Activated naive CD4-positive, alpha-beta T cell treated with anti-CD3 and anti-CD28 coated beads, Interleukin-2, amount 10 ng/mL, durations not matched to agents 7 days and 5 days (primary cell): ENCODE measurements at regions not wholly inside any gene's neighbourhood (a gene's known extent, or its start where the extent isn't known, plus 50 kb on each side); places are given as distances from the start of the nearest gene placed in this dataset.

Source experiments
- CTCF ChIA-PET: fragments of 350-600 bp; sonication (Branson Sonifier 250); formaldehyde crosslinking; loops from one replicate; lab custom pipeline; 2021; ENCODE audit warnings: antibody characterized with exemption; lab: Charles Lee
- DNase-seq: peaks from one replicate; pipeline ENCODE4 v3.0.0-alpha.2; 2020
- H3K27ac Mint-ChIP-seq: one replicate; pipeline ENCODE4 v1.8.0; 2021; ENCODE audit warnings: mild to moderate bottlenecking, moderate library complexity, mixed read lengths
- H3K27me3 Mint-ChIP-seq: one replicate; pipeline ENCODE4 v1.8.0; 2021; ENCODE audit warnings: mild to moderate bottlenecking, mixed read lengths
- H3K36me3 Mint-ChIP-seq: one replicate; pipeline ENCODE4 v1.8.0; 2021; ENCODE audit warnings: mixed read lengths
- H3K4me1 Mint-ChIP-seq: one replicate; pipeline ENCODE4 v1.8.0; 2021; ENCODE audit warnings: mixed read lengths
- H3K4me3 Mint-ChIP-seq: one replicate; pipeline ENCODE4 v1.8.0; 2021; ENCODE audit warnings: mild to moderate bottlenecking, moderate library complexity, mixed read lengths
- H3K9me3 Mint-ChIP-seq: one replicate; pipeline ENCODE4 v1.8.0; 2021; ENCODE audit warnings: mixed read lengths

DNA sequence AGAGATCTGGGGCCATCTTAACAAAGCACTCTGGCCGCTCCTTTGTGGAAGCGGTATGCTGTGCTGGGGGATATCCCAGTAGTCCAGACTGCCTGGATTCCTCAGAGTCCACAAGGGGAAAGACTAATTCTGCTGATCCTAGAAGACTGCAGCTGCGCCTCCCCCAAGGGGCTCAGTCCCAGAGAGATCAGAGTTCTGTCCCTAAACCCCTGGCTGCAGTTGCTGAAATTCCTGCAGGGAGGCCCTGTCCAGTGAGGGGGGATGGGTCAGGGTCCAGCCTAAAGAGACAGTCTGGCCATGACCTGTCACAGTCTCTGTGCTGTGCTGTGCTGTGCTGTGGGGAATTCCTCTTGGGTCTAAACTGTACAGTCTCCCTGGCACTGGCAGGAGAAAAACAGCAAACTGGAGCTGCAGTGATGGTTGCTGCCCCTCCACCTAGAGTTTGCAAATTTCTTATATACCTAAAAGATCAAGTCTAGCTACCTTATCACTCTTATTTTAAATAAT, 575.1 kb upstream of the UBE2E2 start:
- Mint-ChIP-seq H3K4me3 (no peak overlapping the region), H3K27ac (no peak overlapping the region), H3K36me3 (no peaks in the 10 kb centered on the region), H3K4me1 (no peaks in the 10 kb centered on the region), H3K27me3 (no peaks in the 10 kb centered on the region), H3K9me3 (peaks cover 6% of the 10 kb centered on the region)
- no peak for DNase-seq
- CTCF ChIA-PET: no interaction called here

DNA sequence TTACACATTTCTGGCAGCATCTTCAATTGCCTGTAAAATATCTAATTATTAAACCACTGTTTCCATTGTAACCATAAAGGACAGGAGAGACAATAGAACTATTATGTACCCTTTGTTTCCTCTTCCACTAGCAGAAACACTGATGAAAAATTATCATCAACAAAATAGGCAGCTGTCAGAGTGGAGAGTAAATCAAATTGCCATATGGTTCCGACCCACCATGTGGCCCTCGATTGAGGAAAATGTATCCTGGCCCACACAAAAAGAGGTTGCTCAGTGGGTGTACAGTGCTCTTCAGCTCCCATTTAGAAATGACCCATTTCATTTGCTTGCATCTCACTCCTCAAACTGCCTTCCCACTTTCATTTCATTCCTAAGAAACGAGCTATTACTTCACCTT, 570.6 kb upstream of the UBE2E2 start:
- CTCF ChIA-PET: no interaction called here
- Mint-ChIP-seq H3K36me3 (no peaks in the 10 kb centered on the region), H3K27ac (no peak overlapping the region), H3K4me3 (no peak overlapping the region), H3K27me3 (no peaks in the 10 kb centered on the region), H3K4me1 (no peaks in the 10 kb centered on the region), H3K9me3 (peaks cover 1% of the 10 kb centered on the region)
- DNase-seq: no peak

DNA sequence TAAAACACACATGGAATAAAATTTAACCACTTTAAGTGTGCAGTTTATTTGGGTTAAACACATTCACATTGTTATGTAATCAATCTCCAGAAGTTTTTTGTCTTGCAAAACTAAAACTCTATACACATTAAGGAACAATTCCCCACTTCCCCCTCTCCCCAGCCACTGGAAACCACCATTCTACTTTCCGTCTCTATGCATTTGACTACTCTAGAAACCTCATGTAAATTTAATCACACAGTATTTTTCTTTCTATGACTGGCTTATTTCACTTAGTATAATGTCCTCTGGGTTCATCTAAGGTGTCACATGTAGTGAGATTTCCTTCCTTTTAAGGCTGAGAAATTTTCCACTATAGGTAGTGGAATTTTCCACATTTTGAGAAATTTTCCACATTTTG, 568.7 kb upstream of the UBE2E2 start:
- H3K9me3 Mint-ChIP-seq: peaks cover 7% of the 10 kb centered on the region
- CTCF ChIA-PET: no interaction called here
- DNase-seq: no peak
- H3K4me3 Mint-ChIP-seq: no peak overlapping the region
- no peaks in the 10 kb centered on the region for H3K36me3 Mint-ChIP-seq
- no peaks in the 10 kb centered on the region for H3K27me3 Mint-ChIP-seq
- H3K4me1 Mint-ChIP-seq: no peaks in the 10 kb centered on the region
- H3K27ac Mint-ChIP-seq: no peak overlapping the region

DNA sequence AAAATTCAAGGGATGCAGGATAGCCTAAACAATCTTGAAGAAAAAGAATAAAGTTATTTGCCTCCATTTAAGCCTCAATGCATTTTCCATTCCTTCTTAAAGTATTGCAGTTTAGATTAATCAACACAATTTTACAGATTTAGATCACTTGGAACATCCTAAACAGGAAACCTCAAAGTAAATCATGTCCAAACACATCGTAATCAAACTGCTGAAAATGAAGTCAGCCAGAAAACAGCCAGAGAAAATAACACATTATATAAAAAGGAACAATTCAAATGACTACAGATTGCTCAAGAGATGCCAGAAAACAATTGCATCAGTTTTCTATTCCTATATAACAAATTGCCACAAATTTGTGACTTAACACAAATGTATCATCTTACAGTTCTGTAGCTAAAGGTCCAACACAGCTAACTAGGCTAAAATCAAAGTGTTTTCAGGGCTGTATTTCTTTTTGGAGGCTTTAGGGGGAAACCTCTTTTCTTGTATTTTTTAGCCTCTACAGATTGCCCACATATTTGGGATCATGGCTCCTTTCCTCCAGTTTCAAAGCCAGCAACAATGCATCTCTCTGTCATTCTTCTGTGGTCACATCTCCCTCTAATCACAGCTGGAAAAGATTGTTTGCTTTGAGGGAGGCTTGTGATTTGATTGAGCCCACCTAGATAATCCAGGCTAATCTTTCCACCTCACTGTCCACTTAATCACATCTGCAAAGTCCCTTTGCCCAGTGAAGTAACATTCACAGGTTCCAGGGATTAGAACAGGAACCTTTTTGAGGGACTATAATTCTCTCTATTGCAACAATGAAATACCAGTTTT, 543.3 kb upstream of the UBE2E2 start:
- no peak overlapping the region for H3K4me3 Mint-ChIP-seq
- H3K4me1 Mint-ChIP-seq: no peaks in the 10 kb centered on the region
- peaks cover 5% of the 10 kb centered on the region for H3K9me3 Mint-ChIP-seq
- H3K36me3 Mint-ChIP-seq: no peaks in the 10 kb centered on the region
- DNase-seq: no peak
- no peaks in the 10 kb centered on the region for H3K27me3 Mint-ChIP-seq
- H3K27ac Mint-ChIP-seq: no peak overlapping the region
- CTCF ChIA-PET: no interaction called here

DNA sequence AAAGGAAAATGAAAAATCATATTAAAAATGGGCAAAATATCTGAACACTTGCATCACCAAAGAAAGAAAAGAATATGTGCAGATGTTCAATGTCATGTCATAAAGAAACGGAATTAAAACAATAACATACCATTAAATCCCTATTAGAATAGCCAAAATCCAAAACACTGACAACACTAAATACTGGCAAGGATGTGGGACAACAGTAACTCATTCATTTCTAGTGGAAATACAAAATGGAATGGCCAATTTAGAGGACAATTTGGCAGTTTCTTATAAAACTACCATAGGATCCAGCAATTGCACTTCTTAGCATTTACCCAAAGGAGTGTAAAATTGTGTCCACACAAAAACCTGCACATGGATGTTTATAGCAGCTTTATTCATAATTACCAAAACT, 542.5 kb upstream of the UBE2E2 start:
- H3K9me3 Mint-ChIP-seq: peaks cover 5% of the 10 kb centered on the region
- no peaks in the 10 kb centered on the region for H3K36me3 Mint-ChIP-seq
- DNase-seq: no peak
- CTCF ChIA-PET: no interaction called here
- H3K4me1 Mint-ChIP-seq: no peaks in the 10 kb centered on the region
- H3K27ac Mint-ChIP-seq: no peak overlapping the region
- no peaks in the 10 kb centered on the region for H3K27me3 Mint-ChIP-seq
- no peak overlapping the region for H3K4me3 Mint-ChIP-seq

DNA sequence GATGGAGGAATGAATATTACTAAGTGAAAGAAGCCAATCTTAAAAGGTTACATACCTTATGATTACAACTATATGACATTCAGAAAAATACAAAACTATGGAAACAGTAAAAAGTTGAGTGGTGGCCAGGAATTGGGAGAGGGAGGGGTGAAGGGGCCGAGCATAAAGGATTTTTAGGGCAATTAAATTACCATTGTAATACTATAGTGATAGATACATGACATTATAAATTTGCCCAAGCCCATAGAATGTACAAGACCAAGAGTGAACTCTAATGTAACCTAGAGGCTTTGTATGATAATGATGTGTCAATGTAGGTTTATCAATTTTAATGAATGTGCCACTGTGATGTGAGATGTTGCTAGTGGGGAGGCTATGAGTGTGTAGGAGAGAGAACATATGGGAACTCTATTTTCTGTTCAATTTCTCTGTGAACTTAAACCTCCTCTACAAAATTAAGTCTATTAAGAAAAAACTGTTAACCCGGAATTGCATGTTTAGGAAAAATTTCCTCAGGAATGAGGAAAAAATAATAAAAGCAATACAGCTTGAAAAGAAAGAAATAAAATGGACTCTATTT, 541.9 kb upstream of the UBE2E2 start:
- no peaks in the 10 kb centered on the region for H3K27me3 Mint-ChIP-seq
- H3K4me1 Mint-ChIP-seq: no peaks in the 10 kb centered on the region
- no peaks in the 10 kb centered on the region for H3K36me3 Mint-ChIP-seq
- CTCF ChIA-PET: no interaction called here
- peaks cover 2% of the 10 kb centered on the region for H3K9me3 Mint-ChIP-seq
- no peak overlapping the region for H3K4me3 Mint-ChIP-seq
- no peak overlapping the region for H3K27ac Mint-ChIP-seq
- DNase-seq: no peak

DNA sequence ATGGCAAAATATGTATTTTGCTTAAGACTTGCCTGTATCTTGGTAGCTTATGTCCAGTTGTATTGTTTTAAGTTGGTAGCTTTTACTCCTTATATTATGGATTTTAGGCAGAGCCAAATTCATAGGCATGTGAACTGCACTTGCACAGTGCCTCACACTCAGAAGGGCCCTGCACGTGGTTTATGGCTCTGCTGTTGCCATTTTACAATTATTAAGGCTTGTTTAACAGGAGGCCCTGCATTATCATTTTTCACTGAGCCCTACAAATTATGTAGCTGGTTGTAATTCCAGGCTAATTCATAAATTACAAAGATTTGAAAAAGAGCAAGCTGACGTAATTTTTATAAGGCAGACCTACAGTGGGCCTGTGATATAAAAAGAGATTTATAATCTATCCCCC, 537.6 kb upstream of the UBE2E2 start:
- Mint-ChIP-seq H3K27me3 (no peaks in the 10 kb centered on the region), H3K9me3 (no peaks in the 10 kb centered on the region), H3K4me3 (no peak overlapping the region), H3K36me3 (no peaks in the 10 kb centered on the region), H3K27ac (no peak overlapping the region), H3K4me1 (no peaks in the 10 kb centered on the region)
- no peak for DNase-seq
- CTCF ChIA-PET: no interaction called here

DNA sequence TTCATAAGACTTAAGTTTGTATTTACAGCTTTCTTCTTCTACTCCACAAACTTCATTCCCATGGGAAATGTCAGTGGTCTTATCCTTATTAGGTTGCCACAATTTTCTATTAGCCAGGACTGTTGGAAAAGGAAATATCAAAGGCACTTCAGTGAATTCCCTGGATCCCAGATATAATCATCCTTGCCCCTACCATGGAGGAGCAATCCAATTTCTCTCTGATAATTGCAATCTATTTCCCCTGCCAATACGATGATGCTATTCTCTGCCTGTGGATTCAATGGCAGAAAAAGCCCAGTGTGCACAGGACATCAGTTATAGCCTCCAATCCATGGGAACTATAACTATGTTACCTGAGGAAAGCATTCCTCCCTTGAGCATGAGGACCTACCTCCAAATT, 536.4 kb upstream of the UBE2E2 start:
- DNase-seq: no peak
- Mint-ChIP-seq H3K36me3 (no peaks in the 10 kb centered on the region), H3K4me3 (no peak overlapping the region), H3K27ac (no peak overlapping the region), H3K27me3 (no peaks in the 10 kb centered on the region), H3K9me3 (no peaks in the 10 kb centered on the region), H3K4me1 (no peaks in the 10 kb centered on the region)
- CTCF ChIA-PET: no interaction called here

DNA sequence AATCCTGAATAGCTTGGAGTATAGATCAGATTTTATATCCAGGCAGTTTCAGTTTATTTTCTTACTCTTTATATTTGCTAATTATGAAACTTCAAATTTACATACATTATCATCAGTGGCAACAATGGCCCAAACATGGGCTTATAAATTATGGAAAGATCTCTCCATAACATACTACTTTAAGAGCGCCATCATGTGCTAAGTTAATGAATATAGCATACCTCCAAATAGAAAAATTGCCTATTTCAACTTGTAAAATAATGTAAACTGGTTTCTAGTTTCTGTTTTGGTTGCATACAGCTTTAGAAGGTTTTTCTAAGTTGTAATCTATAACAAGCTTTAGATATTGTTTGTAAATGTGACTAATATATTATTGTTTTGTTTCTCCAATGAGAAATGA, 531.3 kb upstream of the UBE2E2 start:
- CTCF ChIA-PET: no interaction called here
- Mint-ChIP-seq H3K4me3 (no peak overlapping the region), H3K27me3 (no peaks in the 10 kb centered on the region), H3K4me1 (no peaks in the 10 kb centered on the region), H3K36me3 (no peaks in the 10 kb centered on the region), H3K9me3 (peaks cover 3% of the 10 kb centered on the region), H3K27ac (no peak overlapping the region)
- no peak for DNase-seq

DNA sequence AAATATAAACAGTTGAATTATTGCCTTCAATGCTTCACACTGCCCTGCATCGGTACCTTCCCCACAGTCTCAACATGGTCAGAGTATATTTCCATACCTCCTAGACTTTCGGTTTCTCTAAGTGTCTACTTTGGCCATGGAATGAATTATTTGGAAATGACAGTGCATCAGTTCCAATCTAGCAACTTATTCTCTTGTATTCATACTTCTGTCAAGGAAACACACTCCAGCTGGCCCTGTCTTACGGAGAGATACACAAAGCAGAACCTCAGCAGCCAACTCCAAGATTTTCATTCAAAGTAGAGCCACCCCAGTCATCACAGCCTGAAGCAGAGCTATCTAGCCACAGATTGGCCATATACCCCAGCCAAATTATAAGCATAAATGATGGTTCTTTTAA, 518.4 kb upstream of the UBE2E2 start:
- CTCF ChIA-PET: no interaction called here
- H3K27ac Mint-ChIP-seq: no peak overlapping the region
- H3K4me3 Mint-ChIP-seq: no peak overlapping the region
- DNase-seq: no peak
- H3K4me1 Mint-ChIP-seq: no peaks in the 10 kb centered on the region
- peaks cover 2% of the 10 kb centered on the region for H3K9me3 Mint-ChIP-seq
- H3K36me3 Mint-ChIP-seq: no peaks in the 10 kb centered on the region
- no peaks in the 10 kb centered on the region for H3K27me3 Mint-ChIP-seq

DNA sequence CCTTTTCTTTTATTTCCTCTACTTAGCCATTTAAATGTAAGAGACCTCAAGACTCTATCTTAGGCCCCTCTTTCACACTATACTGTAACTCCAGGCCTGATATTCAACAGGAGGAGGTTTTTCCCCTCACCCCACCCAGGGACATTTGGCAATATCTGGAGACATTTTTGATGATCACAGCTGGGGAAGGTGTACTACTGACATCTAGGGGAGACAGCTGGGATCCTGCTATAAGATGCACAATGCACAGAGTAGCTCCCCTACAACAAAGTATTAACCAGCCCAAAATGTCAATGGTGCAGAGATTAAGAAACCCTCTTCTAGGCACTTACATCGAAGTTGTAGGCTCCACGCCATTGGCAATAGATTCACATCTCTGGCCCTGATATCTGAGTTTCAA, 517.5 kb upstream of the UBE2E2 start:
- Mint-ChIP-seq H3K36me3 (no peaks in the 10 kb centered on the region), H3K27me3 (no peaks in the 10 kb centered on the region), H3K4me3 (no peak overlapping the region), H3K4me1 (no peaks in the 10 kb centered on the region), H3K9me3 (peaks cover 1% of the 10 kb centered on the region), H3K27ac (no peak overlapping the region)
- CTCF ChIA-PET: no interaction called here
- DNase-seq: no peak

DNA sequence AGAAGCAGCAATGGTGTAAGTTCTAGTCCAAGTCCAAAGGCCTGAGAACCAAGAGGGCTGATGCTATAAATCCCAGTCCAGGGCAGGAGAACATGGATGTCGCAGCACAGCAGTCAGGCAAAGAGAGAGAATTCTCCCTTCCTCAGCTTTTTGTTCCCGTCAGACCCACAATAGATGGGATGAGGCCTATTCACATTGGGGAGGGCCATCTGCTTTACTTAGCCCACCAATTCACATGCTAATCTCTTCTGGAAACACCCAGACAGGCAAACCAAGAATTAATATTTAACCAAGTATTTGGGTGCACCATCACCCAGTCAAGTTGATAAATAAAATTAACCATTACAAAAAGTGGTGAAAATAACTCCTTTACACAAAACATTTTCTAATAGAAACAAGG, 511.7 kb upstream of the UBE2E2 start:
- DNase-seq: no peak
- Mint-ChIP-seq H3K9me3 (no peaks in the 10 kb centered on the region), H3K27me3 (no peaks in the 10 kb centered on the region), H3K36me3 (no peaks in the 10 kb centered on the region), H3K27ac (no peak overlapping the region), H3K4me1 (no peaks in the 10 kb centered on the region), H3K4me3 (no peak overlapping the region)
- CTCF ChIA-PET: no interaction called here

DNA sequence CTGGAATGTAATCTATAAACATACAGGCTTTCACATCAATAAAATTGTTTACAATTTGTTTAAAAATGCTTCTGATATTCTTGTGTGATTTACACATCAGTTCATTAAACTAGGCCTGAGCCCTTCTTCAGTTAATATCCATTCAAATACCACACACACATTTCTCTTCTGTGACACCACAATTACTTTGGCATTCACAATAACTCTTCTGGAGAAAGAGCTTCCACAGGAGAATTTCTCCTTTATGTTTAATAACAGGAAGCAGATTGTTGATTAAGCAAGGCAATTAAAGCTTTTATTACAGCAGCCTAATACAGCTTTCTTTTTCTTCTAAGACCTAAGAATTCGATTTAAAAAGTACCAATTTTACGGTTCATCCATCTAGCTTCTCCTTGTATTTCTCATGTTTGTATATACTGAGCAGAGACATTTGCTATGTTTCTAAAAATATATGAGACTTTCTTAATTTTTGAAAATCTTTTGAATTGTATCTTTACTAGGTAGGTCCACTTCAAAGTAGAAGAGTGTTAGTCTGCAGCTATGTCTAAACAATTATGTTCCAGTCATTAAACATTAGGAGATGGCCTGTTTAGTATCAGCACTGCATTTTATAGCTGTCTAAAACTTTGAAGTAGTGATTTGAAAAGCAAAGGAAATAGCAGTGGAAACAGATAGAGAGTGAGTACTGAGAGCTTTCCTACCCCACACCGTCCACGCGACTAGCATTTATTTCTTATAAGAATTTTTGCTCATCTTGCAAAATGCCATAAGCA, 511.1 kb upstream of the UBE2E2 start:
- Mint-ChIP-seq H3K36me3 (no peaks in the 10 kb centered on the region), H3K27me3 (no peaks in the 10 kb centered on the region), H3K4me3 (no peak overlapping the region), H3K9me3 (no peaks in the 10 kb centered on the region), H3K27ac (no peak overlapping the region), H3K4me1 (no peaks in the 10 kb centered on the region)
- CTCF ChIA-PET: no interaction called here
- no peak for DNase-seq

DNA sequence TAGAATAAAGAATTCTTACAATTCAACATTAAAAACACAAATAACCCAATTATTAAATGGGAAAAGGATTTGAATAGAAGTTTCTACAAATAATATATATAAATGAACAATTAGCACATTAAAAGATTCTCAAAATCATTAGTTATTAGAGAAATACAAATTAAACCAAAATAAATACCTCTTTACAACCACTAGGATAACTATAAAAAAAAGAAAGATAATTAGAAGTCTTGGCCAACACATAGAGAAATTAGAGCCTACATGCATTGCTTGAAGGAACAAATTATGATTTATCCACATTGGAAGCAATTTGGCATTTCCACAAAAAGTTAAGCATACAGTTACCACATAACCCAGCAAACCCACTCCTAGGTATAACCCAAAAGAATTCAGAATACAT, 502.3 kb upstream of the UBE2E2 start:
- CTCF ChIA-PET: no interaction called here
- Mint-ChIP-seq H3K27ac (no peak overlapping the region), H3K27me3 (no peaks in the 10 kb centered on the region), H3K9me3 (peaks cover 1% of the 10 kb centered on the region), H3K4me1 (no peaks in the 10 kb centered on the region), H3K36me3 (no peaks in the 10 kb centered on the region), H3K4me3 (no peak overlapping the region)
- no peak for DNase-seq

DNA sequence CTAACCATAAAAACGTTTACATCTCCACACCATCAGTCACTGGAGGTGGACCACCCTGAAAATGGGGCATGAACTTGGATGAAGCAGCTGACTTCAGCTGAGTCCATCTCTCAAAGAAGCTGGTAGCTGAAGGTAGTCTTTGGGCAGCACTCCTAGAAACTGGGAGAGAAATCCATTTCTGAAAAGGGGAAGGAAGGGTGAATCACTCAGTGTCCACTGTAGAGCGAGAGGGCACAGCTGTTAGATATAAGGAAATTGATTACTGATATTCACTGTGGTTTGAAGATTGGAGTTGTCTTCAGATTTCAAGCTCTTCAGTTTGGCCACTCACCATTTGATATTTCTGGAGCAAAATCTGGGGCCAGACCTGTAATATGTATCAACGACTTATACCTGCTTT, 499.0 kb upstream of the UBE2E2 start:
- Mint-ChIP-seq H3K36me3 (no peaks in the 10 kb centered on the region), H3K27ac (no peak overlapping the region), H3K4me3 (no peak overlapping the region), H3K27me3 (no peaks in the 10 kb centered on the region), H3K9me3 (peaks cover 4% of the 10 kb centered on the region), H3K4me1 (no peaks in the 10 kb centered on the region)
- no peak for DNase-seq
- CTCF ChIA-PET: no interaction called here
